ENCODE measurements at regions not wholly inside any gene's neighbourhood (a gene's known extent, or its start where the extent isn't known, plus 50 kb on each side); places are given as distances from the start of the nearest gene placed in this dataset.

DNA sequence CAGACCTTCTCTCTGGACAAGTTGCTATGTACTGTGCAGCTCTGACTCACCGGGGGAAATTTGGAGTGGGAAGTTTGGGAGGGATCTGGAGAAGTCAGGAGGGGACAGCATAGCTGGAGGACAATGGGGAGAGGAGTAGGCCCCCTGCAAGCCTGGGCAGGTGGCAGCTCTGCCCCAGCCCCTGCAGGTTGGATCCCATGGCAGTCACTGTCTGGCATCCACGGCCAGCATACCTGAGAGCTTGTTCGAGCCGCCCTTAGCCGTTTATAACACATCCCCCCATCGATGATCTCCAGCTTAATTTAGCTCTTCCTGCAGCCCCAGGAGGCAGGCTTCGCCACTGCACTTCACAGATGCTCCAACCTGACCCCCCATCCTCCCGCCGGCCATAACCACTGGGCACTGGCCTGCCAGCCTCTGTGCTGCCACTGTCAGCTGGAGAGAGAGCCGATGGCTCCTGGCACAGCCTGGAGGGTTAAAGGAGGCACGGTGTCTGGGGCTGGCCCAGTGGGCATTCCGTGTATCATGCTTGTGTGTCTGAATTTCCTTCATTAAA lies 57.7 kb upstream of the RNU6ATAC start:
- CTCF ChIA-PET = no interaction called here
- no peak overlapping the region for H3K27ac Mint-ChIP-seq

DNA sequence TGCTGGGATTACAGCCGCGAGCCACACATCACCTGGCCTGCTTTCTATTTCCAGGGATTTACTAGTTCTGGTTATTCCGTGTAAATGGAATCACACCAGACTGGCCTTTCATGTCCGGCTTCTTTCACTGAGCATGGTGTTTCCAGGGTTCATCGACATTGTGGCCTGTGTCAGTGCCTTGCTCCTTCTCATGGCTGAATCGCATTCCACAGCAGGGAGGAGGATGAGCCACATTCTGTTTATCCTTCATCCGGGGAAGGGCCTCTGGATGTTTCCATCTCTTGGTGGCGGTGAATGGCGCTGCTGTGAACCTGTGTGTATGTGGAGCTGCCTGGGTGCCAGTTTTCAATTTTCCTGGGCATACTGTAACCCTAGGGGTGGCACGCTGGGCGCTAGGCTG lies 58.7 kb upstream of the RNU6ATAC start:
- no peaks in the 10 kb centered on the region for H3K36me3 Mint-ChIP-seq (ENCODE audit: low read depth)
- no peak overlapping the region for H3K4me3 Mint-ChIP-seq
- ChIA-PET CTCF (no interaction called here), POLR2A (no interaction called here)
- DNase-seq (no peak), ATAC-seq (no peak)
- H3K9me3 Mint-ChIP-seq (ENCODE audit: insufficient read depth) = no peaks in the 10 kb centered on the region
- H3K27ac Mint-ChIP-seq = no peak overlapping the region
- H3K4me1 Mint-ChIP-seq (ENCODE audit: low read depth) = no peaks in the 10 kb centered on the region
- H3K27me3 Mint-ChIP-seq (ENCODE audit: low read depth) = no peaks in the 10 kb centered on the region

More for the DNA sequence above, 57.7 kb upstream of the RNU6ATAC start:
- Mint-ChIP-seq H3K36me3 (ENCODE audit: low read depth) (no peaks in the 10 kb centered on the region), H3K4me3 (no peak overlapping the region), H3K9me3 (ENCODE audit: insufficient read depth) (no peaks in the 10 kb centered on the region), H3K4me1 (ENCODE audit: low read depth) (no peaks in the 10 kb centered on the region), H3K27me3 (ENCODE audit: low read depth) (no peaks in the 10 kb centered on the region)
- POLR2A ChIA-PET = no interaction called here
- ATAC-seq (no peak), DNase-seq (no peak)

DNA sequence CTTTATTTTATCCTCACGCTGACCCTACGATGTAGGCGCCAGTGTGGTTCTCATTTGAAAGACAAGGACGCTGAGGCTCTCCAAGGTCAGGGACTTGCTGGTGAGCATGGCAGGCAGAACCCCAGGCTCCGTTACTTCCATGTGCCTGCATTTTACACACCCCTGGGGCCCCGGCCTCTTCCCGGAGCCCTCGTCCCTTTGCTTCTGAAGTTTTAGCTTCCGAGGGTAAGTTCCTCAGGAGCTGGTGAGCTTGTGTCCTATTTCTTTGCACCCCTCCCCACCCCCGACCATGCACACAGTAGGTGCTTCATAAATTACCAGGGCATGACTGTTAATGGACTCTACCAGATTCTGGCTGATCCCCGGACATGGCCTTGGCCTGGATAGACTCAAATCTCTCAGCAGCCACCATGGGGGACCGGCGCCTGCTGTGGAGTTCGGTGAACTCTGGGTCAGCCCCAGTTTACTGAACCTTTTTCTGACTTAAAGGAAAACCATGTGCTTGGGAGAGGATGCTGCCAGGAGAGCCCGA lies 59.3 kb upstream of the RNU6ATAC start:
- no peak overlapping the region for H3K27ac Mint-ChIP-seq
- no peaks in the 10 kb centered on the region for H3K36me3 Mint-ChIP-seq (ENCODE audit: low read depth)
- POLR2A ChIA-PET = no interaction called here
- H3K4me3 Mint-ChIP-seq = no peak overlapping the region
- ATAC-seq = no peak
- no peaks in the 10 kb centered on the region for H3K9me3 Mint-ChIP-seq (ENCODE audit: insufficient read depth)
- CTCF ChIA-PET = no interaction called here
- H3K4me1 Mint-ChIP-seq (ENCODE audit: low read depth) = no peaks in the 10 kb centered on the region
- no peaks in the 10 kb centered on the region for H3K27me3 Mint-ChIP-seq (ENCODE audit: low read depth)
- DNase-seq = no peak

DNA sequence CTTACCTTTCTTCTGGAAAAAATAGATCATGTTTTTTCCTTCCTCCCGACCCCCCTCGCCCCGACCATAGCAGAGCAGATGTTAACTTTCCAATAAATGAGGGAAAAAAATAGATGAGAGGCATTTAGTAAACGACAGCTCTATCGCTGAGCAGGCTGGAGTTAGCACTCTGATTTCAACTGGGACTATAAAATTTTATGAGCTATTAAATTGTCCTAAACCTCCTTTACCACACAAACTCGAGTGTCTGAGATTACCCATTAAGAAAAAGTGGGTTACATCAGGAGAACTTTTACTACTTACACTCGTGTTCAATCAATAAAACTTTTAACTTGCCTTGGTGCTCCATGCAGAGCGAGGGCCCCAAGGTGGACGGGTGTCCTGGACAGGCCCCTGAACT lies 59.8 kb upstream of the RNU6ATAC start:
- no peak overlapping the region for H3K4me3 Mint-ChIP-seq
- H3K36me3 Mint-ChIP-seq (ENCODE audit: low read depth) = no peaks in the 10 kb centered on the region
- no peak for DNase-seq
- no peaks in the 10 kb centered on the region for H3K27me3 Mint-ChIP-seq (ENCODE audit: low read depth)
- H3K4me1 Mint-ChIP-seq (ENCODE audit: low read depth) = no peaks in the 10 kb centered on the region
- H3K27ac Mint-ChIP-seq = no peak overlapping the region
- no peak for ATAC-seq
- POLR2A ChIA-PET = no interaction called here
- CTCF ChIA-PET = no interaction called here
- H3K9me3 Mint-ChIP-seq (ENCODE audit: insufficient read depth) = no peaks in the 10 kb centered on the region

DNA sequence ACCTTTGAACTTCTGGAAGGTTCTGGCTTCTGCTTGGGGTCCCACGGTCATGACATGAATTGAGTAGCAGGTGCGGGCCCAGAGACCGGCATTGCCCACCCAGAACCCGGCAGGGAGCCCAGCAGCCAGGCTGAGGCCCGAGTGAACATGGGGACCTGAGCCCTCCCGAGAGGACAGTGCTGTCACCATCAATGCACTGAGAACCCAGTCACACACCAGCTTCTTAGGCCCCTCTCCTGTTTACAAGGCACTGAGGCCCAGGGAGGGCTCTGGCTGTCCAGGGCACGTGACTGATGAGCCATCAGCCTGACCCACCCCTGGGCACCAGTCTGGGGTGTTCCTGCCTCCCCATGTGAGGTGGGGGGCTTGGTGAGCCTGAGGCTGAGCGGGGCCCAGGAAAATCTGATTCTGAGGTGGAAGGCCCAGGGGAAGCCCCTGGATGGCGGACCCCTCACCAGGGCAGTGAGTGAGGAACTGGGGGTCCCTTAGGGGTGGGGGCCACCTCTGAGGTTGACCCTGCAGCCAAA lies 60.3 kb upstream of the RNU6ATAC start:
- CTCF ChIA-PET = no interaction called here
- Mint-ChIP-seq H3K27ac (no peak overlapping the region), H3K27me3 (ENCODE audit: low read depth) (no peaks in the 10 kb centered on the region), H3K4me1 (ENCODE audit: low read depth) (no peaks in the 10 kb centered on the region), H3K4me3 (no peak overlapping the region), H3K9me3 (ENCODE audit: insufficient read depth) (no peaks in the 10 kb centered on the region), H3K36me3 (ENCODE audit: low read depth) (no peaks in the 10 kb centered on the region)
- POLR2A ChIA-PET = no interaction called here
- no peak for DNase-seq
- ATAC-seq = no peak

DNA sequence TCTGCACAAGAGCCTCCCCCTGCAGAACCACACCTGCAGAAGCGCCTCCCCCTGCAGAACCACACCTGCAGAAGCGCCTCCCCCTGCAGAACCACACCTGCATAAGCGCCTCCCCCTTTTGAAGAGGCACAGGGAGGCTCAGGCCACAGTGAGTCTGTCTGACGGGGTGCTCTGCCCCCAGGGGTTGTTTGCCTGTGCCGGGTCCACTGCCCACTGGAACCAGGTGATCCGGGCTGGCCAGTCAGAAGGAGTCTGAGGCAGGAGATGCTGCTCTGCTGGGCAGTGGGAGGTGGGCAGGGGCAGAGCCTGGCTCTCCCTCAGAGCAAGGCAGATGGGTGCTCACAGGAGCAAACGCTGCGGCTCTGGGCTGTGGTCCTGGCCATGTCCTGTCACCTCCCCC lies 60.8 kb upstream of the RNU6ATAC start:
- DNase-seq (no peak), ATAC-seq (no peak)
- no peak overlapping the region for H3K4me3 Mint-ChIP-seq
- H3K4me1 Mint-ChIP-seq (ENCODE audit: low read depth) = no peaks in the 10 kb centered on the region
- no peaks in the 10 kb centered on the region for H3K27me3 Mint-ChIP-seq (ENCODE audit: low read depth)
- POLR2A ChIA-PET = interaction anchor here (0.6 kb wide), 1 partner anchor 85 kb away, joined by 3 read pairs; no protein-coding TSS in a partner anchor
- H3K9me3 Mint-ChIP-seq (ENCODE audit: insufficient read depth) = no peaks in the 10 kb centered on the region
- CTCF ChIA-PET = no interaction called here
- H3K27ac Mint-ChIP-seq = no peak overlapping the region
- H3K36me3 Mint-ChIP-seq (ENCODE audit: low read depth) = no peaks in the 10 kb centered on the region

DNA sequence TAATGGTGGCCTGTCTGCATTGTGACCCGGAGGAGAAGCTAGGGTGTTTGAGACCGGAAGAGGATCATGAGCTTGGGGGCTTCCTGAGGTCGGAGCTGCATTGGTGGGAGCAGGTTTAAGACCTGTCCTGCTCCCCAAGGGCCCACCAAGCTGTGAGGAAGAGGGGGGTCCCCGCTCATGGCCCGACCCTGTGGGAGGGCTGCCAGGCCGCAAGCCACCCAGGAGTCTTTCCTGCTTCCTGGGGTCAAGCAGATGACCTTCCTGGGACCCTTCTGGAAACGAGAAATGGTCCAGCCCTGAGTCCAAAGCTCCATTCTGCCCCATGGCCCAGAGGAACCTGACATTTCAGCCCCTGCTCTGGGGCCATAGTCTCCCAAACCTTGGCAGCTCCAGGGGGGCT lies 61.5 kb upstream of the RNU6ATAC start:
- H3K9me3 Mint-ChIP-seq (ENCODE audit: insufficient read depth) = no peaks in the 10 kb centered on the region
- ChIA-PET CTCF (no interaction called here), POLR2A (interaction anchor here (0.6 kb wide), 1 partner anchor 86 kb away, joined by 3 read pairs; no protein-coding TSS in a partner anchor)
- ATAC-seq (no peak), DNase-seq (no peak)
- no peaks in the 10 kb centered on the region for H3K27me3 Mint-ChIP-seq (ENCODE audit: low read depth)
- H3K4me3 Mint-ChIP-seq = no peak overlapping the region
- H3K4me1 Mint-ChIP-seq (ENCODE audit: low read depth) = no peaks in the 10 kb centered on the region
- no peaks in the 10 kb centered on the region for H3K36me3 Mint-ChIP-seq (ENCODE audit: low read depth)
- no peak overlapping the region for H3K27ac Mint-ChIP-seq

DNA sequence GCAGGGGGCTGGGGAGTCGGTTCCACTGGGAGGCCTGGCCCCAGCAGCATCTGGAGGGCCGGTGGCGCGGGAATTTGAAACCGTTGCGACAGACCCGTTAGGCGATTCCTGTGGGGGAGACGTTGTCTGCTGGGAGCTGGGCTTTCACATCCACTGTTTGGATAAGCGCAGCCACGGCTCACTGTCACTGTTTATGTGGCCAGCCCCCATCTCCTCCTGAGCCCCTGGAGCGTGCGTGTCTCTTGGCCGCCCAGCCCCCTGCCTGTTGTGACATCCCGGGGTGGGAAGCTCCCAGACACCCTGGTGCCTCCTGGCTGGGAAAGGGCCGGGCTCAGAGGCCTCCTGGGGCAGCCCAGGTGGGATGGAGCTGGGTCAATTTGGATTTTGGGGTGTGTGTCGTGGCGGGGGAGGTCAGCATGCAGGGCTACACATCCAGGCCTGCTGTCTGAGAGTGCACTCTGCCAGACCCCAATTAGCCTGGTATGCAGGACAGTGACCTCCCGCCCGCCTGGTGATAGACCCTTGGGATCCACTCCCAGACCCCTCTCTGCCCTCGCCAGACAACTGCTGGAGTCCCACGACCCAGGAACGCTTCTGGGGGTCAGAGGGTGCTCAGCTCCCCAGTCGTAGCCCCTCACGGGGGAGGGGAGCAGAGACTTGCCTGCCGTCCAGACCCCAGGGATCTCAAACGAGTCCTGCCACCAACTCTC lies 62.0 kb upstream of the RNU6ATAC start:
- Mint-ChIP-seq H3K27me3 (ENCODE audit: low read depth) (no peaks in the 10 kb centered on the region), H3K4me1 (ENCODE audit: low read depth) (no peaks in the 10 kb centered on the region), H3K9me3 (ENCODE audit: insufficient read depth) (no peaks in the 10 kb centered on the region), H3K36me3 (ENCODE audit: low read depth) (no peaks in the 10 kb centered on the region), H3K27ac (no peak overlapping the region), H3K4me3 (no peak overlapping the region)
- no peak for ATAC-seq
- DNase-seq = no peak
- CTCF ChIA-PET = no interaction called here
- POLR2A ChIA-PET = no interaction called here

DNA sequence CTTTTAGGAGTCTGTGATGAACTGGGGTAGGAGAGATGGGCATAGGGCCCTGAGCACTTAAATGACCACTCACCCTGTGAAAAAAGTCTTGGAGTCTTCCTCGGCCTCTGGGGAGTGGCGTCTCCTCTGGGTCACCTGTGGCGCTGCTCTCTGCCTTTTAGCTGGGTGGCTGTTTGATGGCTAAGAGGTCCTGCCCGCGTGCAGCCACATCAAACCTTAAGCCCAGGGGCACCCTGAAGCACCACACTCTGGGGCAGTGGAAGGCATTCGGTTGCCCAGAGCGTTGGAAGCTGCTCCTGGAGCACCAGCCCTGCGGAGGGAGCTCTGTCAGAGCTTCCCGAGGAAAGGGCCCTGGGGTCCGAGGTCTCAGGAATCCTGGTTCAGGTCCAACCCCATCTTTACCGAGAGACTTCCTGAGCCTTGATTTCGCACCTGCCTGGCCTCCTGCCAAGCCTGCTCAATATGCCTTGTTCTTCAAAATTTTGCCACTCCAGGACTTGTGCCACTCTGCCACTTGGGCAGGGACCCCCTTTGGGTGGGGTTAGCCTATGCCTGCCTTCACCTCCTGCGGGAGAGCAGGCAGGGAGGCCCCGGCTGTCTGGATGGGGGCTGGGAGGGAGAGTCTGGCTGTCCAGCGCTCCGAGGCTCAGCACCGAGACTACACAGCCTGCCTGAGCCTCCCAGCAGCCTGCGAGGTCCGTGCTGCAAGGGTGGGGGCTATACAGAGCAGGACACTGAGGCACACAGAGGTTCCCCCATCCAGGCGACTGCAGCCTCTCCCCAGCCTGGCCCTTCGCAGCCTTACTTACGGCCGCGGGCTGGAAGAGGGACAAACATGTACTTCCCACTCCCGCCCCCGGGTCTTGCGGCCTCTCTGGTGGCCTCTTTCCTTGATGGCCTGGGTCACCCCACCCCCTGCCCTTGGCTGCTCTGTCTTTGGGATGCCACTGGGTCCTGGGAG lies 63.4 kb upstream of the RNU6ATAC start:
- no peaks in the 10 kb centered on the region for H3K36me3 Mint-ChIP-seq (ENCODE audit: low read depth)
- ATAC-seq = no peak
- H3K4me1 Mint-ChIP-seq (ENCODE audit: low read depth) = no peaks in the 10 kb centered on the region
- POLR2A ChIA-PET = no interaction called here
- no peak overlapping the region for H3K27ac Mint-ChIP-seq
- no peak for DNase-seq
- CTCF ChIA-PET = no interaction called here
- H3K27me3 Mint-ChIP-seq (ENCODE audit: low read depth) = no peaks in the 10 kb centered on the region
- H3K4me3 Mint-ChIP-seq = no peak overlapping the region
- no peaks in the 10 kb centered on the region for H3K9me3 Mint-ChIP-seq (ENCODE audit: insufficient read depth)

DNA sequence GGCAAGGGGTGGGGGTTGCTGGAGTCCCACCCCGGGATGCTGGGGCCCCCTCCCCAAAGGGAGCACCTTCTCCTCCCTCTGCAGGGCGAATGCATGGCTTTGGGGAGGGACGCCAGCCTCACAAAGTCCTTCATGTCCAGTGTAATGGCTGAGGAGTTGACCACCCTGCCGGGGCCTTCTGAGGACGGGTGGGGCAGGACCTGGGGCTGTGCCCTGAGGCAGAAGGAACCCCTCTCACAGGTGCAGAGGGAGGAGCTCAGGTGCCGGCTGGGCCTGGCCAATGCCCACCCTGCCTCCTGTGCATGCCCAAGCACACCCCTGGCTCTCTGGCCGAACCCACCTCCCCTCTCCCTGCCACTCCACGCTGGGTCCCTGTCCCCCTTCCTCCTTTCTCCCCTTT lies 64.3 kb upstream of the RNU6ATAC start:
- Mint-ChIP-seq H3K36me3 (ENCODE audit: low read depth) (no peaks in the 10 kb centered on the region), H3K27ac (no peak overlapping the region), H3K4me3 (no peak overlapping the region), H3K4me1 (ENCODE audit: low read depth) (no peaks in the 10 kb centered on the region), H3K27me3 (ENCODE audit: low read depth) (no peaks in the 10 kb centered on the region), H3K9me3 (ENCODE audit: insufficient read depth) (no peaks in the 10 kb centered on the region)
- ChIA-PET POLR2A (no interaction called here), CTCF (no interaction called here)
- DNase-seq = no peak
- ATAC-seq = no peak

DNA sequence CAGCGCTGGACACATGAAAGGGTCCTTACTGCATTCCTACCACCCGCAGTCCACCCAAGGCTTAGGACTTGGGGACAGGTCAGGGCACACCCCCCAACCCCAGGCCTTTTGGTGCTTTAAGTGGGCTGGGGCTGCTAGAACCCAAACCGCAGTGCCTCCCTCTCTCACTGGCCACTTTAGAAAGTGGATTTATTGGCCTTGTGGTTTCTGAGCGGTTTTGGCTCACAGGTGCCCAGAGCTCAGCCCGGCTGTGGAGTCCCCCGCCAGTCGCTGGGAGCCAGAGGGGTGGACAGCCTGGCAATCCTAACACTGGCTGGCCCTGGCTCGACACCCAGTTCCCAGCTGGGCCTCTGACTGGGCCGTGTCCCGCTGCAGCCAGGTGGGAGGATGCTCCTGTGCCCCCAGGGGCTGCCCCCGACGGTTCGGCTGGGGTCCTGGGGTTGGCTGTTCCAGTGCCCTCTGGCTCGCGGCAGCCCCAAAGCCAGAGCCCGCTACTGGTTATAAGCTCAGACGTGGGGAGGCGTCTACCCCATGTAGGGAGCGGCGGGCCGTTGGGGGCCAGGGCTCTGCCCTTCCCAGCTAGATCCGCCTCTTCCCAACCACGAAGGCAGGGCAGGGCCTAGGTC lies 65.2 kb upstream of the RNU6ATAC start:
- POLR2A ChIA-PET = no interaction called here
- ATAC-seq (peak; percentile 22), DNase-seq (no peak)
- Mint-ChIP-seq H3K4me3 (no peak overlapping the region), H3K4me1 (ENCODE audit: low read depth) (no peaks in the 10 kb centered on the region), H3K9me3 (ENCODE audit: insufficient read depth) (no peaks in the 10 kb centered on the region), H3K36me3 (ENCODE audit: low read depth) (no peaks in the 10 kb centered on the region), H3K27me3 (ENCODE audit: low read depth) (no peaks in the 10 kb centered on the region), H3K27ac (no peak overlapping the region)
- CTCF ChIA-PET = no interaction called here

All from activated CD8-positive, alpha-beta T cell treated with anti-CD3 and anti-CD28 coated beads, Interleukin-2, amount 10 ng/mL, durations not matched to agents 7 days and 5 days (primary cell).